Type B pancreatic cell (in vitro differentiated cells): ENCODE measurements at regions not wholly inside any gene's neighbourhood (a gene's known extent, or its start where the extent isn't known, plus 50 kb on each side); places are given as distances from the start of the nearest gene placed in this dataset.

Source experiments
- DNase-seq: peaks from one replicate; pipeline ENCODE4 v3.0.0; 2021; ENCODE audit warnings: mixed read lengths; ENCODE audit not compliant: unreplicated experiment; ENCODE audit errors: extremely low spot score
- H3K27ac Mint-ChIP-seq: 2 replicates; pipeline ENCODE4 v1.8.0; 2021; ENCODE audit warnings: mild to moderate bottlenecking, mixed read lengths
- H3K27me3 Mint-ChIP-seq: 2 replicates; pipeline ENCODE4 v1.8.0; 2021; ENCODE audit warnings: mixed read lengths
- H3K36me3 Mint-ChIP-seq: 2 replicates; pipeline ENCODE4 v1.8.0; 2021; ENCODE audit warnings: mixed read lengths
- H3K4me1 Mint-ChIP-seq: one replicate; pipeline ENCODE4 v1.8.0; 2021; ENCODE audit warnings: mixed read lengths; ENCODE audit not compliant: unreplicated experiment
- H3K4me3 Mint-ChIP-seq: 2 replicates; pipeline ENCODE4 v1.8.0; 2021; ENCODE audit warnings: mild to moderate bottlenecking, mixed read lengths
- H3K9me3 Mint-ChIP-seq: 2 replicates; pipeline ENCODE4 v1.8.0; 2021; ENCODE audit warnings: mixed read lengths
- TF ChIP-seq, protein P1 (sequence below): fragments of 200-600 bp; sonication (generic); conservative IDR thresholded peaks from 2 replicates; pipeline ENCODE4 v1.5.0; 2021; ENCODE audit warnings: antibody characterized with exemption, mild to moderate bottlenecking

DNA sequence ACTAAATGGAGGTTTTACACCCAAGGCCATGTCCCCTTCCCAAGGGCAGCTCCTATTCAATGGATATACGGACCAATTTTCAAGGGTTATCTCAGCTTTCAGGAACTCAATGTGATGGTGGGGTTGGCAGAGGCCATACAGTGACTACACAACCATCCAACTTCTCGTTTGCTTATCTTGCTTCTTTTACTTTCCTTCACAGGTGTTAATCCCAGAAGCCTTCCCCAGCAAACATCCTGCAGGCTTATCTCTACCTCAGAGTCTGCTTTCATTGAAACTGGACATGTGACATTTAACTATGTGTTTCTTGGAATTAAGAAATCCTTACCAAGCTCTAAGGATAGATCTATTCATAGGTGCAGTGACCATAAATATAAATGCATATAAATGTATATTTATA, 443.8 kb upstream of the CDH20 start:
- Mint-ChIP-seq H3K4me3 (no peak overlapping the region), H3K27ac (no peak overlapping the region), H3K27me3 (no peaks in the 10 kb centered on the region), H3K4me1 (peaks cover 4% of the 10 kb centered on the region), H3K36me3 (no peaks in the 10 kb centered on the region), H3K9me3 (peaks cover 5% of the 10 kb centered on the region)
- DNase-seq = no peak
- TF ChIP-seq, protein P1, sequence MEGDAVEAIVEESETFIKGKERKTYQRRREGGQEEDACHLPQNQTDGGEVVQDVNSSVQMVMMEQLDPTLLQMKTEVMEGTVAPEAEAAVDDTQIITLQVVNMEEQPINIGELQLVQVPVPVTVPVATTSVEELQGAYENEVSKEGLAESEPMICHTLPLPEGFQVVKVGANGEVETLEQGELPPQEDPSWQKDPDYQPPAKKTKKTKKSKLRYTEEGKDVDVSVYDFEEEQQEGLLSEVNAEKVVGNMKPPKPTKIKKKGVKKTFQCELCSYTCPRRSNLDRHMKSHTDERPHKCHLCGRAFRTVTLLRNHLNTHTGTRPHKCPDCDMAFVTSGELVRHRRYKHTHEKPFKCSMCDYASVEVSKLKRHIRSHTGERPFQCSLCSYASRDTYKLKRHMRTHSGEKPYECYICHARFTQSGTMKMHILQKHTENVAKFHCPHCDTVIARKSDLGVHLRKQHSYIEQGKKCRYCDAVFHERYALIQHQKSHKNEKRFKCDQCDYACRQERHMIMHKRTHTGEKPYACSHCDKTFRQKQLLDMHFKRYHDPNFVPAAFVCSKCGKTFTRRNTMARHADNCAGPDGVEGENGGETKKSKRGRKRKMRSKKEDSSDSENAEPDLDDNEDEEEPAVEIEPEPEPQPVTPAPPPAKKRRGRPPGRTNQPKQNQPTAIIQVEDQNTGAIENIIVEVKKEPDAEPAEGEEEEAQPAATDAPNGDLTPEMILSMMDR = no peak

DNA sequence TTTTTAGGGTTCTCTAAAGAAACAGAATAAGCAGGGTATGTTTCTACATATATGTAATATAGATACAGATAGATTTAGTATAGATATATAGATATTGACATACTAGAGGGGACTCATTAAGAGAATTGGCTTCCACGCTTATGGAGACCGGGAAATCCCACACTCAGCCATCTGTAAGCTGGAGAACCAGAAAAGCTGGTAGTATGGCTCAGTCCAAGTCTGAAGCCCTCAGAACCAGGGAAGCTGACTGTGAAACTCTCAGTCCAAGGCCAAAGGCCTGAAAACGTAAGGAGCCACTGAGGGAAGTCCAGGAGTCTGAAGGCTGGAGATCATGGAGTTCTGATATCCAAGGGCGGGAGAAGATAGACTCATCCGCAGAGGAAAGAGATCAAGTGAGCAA, 441.3 kb upstream of the CDH20 start:
- no peak overlapping the region for H3K4me3 Mint-ChIP-seq
- TF ChIP-seq, protein P1 = no peak
- peaks cover 4% of the 10 kb centered on the region for H3K4me1 Mint-ChIP-seq
- H3K27me3 Mint-ChIP-seq = no peaks in the 10 kb centered on the region
- peak overlapping the region; percentile 92 for H3K27ac Mint-ChIP-seq
- DNase-seq = no peak
- H3K36me3 Mint-ChIP-seq = no peaks in the 10 kb centered on the region
- H3K9me3 Mint-ChIP-seq = peaks cover 5% of the 10 kb centered on the region

DNA sequence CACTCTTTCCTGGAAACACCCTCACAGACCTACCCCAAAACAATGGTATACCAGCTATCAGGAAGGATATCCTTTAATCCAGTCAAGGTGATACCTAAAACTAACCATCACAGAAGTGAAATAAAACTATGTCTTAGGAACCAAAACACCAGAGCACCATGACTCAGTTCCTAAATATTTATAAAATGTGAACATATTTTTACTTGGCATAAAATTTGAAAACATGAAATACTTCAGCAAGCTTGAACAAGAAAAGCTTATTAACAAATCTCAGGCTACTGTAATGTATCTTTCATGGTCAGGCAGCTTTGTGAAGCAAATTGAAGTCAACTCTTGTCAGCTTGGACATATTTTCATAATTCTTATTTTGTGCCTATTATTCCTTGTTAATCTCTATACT, 440.8 kb upstream of the CDH20 start:
- TF ChIP-seq, protein P1 = no peak
- H3K36me3 Mint-ChIP-seq = no peaks in the 10 kb centered on the region
- H3K4me3 Mint-ChIP-seq = no peak overlapping the region
- no peak for DNase-seq
- peak overlapping the region; percentile 92 for H3K27ac Mint-ChIP-seq
- no peaks in the 10 kb centered on the region for H3K27me3 Mint-ChIP-seq
- H3K9me3 Mint-ChIP-seq = peaks cover 5% of the 10 kb centered on the region
- peaks cover 4% of the 10 kb centered on the region for H3K4me1 Mint-ChIP-seq

DNA sequence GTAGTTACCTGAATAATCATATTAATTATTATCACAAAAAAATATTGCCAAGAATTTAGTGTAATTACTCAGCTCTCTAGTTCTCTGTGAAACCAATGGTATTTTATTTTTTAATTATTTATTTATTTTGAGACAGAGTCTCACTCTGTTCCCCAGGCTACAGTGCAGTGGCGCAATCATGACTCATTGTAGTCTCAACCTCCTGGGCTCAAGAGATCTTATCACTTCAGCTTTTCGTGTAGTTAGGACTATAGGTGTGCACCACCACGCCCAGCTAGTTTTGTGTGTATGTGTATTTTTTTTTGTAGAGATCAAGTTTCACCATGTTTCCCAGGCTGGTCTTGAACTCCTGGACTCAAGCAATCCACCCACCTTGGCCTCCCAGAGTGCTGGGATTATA, 440.4 kb upstream of the CDH20 start:
- no peak for DNase-seq
- Mint-ChIP-seq H3K4me3 (peak overlapping the region; percentile 41), H3K27ac (peak overlapping the region; percentile 92), H3K36me3 (no peaks in the 10 kb centered on the region), H3K27me3 (no peaks in the 10 kb centered on the region), H3K4me1 (peaks cover 4% of the 10 kb centered on the region), H3K9me3 (peaks cover 5% of the 10 kb centered on the region)
- TF ChIP-seq, protein P1 = no peak

DNA sequence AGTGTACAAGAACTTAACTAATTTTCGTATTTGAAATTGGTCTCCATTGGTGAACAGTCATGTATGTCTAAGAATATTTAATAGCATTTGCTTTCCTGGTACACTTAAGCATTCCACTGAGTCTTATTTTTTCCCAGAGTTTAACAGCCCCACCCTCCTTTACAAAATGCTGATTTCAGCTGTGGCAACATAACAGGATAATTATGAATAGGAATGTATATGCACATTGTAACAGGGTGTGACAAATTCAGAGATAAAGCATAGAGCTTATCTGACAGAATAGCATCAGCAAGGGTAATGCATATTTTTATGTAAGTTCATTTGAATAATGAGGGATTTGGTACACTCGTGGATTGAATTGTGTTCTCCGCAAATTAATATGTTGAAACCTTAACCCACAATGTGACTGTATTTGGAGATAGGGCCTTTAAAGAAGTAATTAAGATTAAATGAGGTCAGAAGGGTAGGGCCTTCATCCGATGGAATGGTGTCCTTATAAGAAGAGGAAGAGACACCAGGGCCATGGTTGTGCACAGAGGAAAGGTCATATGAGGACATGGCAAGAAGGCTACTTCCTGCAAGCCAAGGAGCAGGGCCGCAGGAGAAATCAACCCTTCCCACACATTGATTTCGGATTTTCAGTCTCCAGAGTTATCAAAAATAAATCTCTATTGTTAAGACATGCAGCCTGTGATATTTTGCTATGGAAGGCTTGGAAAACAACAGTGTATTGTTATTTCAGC, 439.7 kb upstream of the CDH20 start:
- no peak for DNase-seq
- Mint-ChIP-seq H3K27ac (peak overlapping the region; percentile 92), H3K36me3 (no peaks in the 10 kb centered on the region), H3K27me3 (no peaks in the 10 kb centered on the region), H3K4me1 (no peaks in the 10 kb centered on the region), H3K9me3 (peaks cover 5% of the 10 kb centered on the region), H3K4me3 (peak overlapping the region; percentile 41)
- TF ChIP-seq, protein P1 = no peak
